ENCODE measurements at regions not wholly inside any gene's neighbourhood (a gene's known extent, or its start where the extent isn't known, plus 50 kb on each side); places are given as distances from the start of the nearest gene placed in this dataset.

DNA sequence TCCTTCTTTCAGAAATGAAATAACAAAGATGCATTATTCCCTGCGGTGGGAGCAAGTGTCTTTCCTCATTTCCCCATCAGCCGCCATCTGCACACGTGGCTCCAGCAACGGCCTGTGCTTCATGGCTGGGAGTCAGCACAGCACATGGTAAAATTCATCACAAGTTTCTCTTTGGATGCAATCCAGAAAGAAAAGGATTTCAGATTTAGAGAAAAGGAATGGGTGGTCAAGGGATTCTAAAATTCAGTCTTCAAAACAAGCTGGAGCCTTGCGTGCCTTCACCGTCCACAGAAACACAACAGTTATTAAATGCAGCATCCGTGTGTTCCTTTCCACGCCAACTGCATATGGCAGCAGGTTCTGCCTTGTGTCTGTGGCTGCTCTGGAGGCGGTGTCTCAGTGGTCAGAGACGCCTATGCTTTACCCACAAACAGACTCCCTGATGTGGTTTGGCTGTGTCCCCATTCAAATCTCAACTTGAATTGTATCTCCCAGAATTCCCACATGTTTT is 107.6 kb downstream of the THBS2 start:
- TF ChIP-seq, protein P1, sequence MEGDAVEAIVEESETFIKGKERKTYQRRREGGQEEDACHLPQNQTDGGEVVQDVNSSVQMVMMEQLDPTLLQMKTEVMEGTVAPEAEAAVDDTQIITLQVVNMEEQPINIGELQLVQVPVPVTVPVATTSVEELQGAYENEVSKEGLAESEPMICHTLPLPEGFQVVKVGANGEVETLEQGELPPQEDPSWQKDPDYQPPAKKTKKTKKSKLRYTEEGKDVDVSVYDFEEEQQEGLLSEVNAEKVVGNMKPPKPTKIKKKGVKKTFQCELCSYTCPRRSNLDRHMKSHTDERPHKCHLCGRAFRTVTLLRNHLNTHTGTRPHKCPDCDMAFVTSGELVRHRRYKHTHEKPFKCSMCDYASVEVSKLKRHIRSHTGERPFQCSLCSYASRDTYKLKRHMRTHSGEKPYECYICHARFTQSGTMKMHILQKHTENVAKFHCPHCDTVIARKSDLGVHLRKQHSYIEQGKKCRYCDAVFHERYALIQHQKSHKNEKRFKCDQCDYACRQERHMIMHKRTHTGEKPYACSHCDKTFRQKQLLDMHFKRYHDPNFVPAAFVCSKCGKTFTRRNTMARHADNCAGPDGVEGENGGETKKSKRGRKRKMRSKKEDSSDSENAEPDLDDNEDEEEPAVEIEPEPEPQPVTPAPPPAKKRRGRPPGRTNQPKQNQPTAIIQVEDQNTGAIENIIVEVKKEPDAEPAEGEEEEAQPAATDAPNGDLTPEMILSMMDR (IDR thresholded peaks at IDR 0.05): no peak
- TF ChIP-seq NFIC (IDR thresholded peaks at IDR 0.05; ENCODE audit: borderline replicate concordance) (no peak), EP300 (IDR thresholded peaks at IDR 0.05; ENCODE audit: borderline replicate concordance in 1 of 2, low read depth in 1 of 2, low read length in 1 of 2) (no peak), SIN3A (IDR thresholded peaks at IDR 0.05; ENCODE audit: borderline replicate concordance, low read depth, low read length) (no peak), YY1 (IDR thresholded peaks at IDR 0.05; ENCODE audit: low read depth) (no peak), SMC3 (IDR thresholded peaks at IDR 0.05; ENCODE audit: low read depth, low read length) (no peak), RXRA (IDR thresholded peaks at IDR 0.05; ENCODE audit: borderline replicate concordance, low read depth) (no peak), TAF1 (IDR thresholded peaks at IDR 0.05; ENCODE audit: borderline replicate concordance, low read depth, low read length) (no peak), JUND (IDR thresholded peaks at IDR 0.05) (no peak), NRF1 (IDR thresholded peaks at IDR 0.05; ENCODE audit: low read depth, low read length) (no peak), GABPA (IDR thresholded peaks at IDR 0.05; ENCODE audit: low read depth) (no peak), RCOR1 (IDR thresholded peaks at IDR 0.05; ENCODE audit: low read length) (no peak)
- TF ChIP-seq, protein P2, sequence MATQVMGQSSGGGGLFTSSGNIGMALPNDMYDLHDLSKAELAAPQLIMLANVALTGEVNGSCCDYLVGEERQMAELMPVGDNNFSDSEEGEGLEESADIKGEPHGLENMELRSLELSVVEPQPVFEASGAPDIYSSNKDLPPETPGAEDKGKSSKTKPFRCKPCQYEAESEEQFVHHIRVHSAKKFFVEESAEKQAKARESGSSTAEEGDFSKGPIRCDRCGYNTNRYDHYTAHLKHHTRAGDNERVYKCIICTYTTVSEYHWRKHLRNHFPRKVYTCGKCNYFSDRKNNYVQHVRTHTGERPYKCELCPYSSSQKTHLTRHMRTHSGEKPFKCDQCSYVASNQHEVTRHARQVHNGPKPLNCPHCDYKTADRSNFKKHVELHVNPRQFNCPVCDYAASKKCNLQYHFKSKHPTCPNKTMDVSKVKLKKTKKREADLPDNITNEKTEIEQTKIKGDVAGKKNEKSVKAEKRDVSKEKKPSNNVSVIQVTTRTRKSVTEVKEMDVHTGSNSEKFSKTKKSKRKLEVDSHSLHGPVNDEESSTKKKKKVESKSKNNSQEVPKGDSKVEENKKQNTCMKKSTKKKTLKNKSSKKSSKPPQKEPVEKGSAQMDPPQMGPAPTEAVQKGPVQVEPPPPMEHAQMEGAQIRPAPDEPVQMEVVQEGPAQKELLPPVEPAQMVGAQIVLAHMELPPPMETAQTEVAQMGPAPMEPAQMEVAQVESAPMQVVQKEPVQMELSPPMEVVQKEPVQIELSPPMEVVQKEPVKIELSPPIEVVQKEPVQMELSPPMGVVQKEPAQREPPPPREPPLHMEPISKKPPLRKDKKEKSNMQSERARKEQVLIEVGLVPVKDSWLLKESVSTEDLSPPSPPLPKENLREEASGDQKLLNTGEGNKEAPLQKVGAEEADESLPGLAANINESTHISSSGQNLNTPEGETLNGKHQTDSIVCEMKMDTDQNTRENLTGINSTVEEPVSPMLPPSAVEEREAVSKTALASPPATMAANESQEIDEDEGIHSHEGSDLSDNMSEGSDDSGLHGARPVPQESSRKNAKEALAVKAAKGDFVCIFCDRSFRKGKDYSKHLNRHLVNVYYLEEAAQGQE (IDR thresholded peaks at IDR 0.05; ENCODE audit: low read depth, low read length): no peak
